ENCODE measurements at regions not wholly inside any gene's neighbourhood (a gene's known extent, or its start where the extent isn't known, plus 50 kb on each side); places are given as distances from the start of the nearest gene placed in this dataset.

- Histone ChIP-seq H3K27me3 (ENCODE audit: low read depth) (no peaks in the 10 kb centered on the region), H3K4me1 (no peaks in the 10 kb centered on the region), H3K9me3 (no peaks in the 10 kb centered on the region), H3K36me3 (replicated peaks) (no peaks in the 10 kb centered on the region), H3K4me3 (no peak overlapping the region)
- in situ Hi-C loops (cut with MboI; ENCODE audit: low sequenced_read_pairs) = no loop called here
- DNase-seq (ENCODE audit: low spot score in 2 of 2) = no peak
Observed at GRCh38 chrX:88378406-88378805, 368.6 kb upstream of the CPXCR1 start.

GRCh38 chrX:88397551-88397950 is 349.5 kb upstream of the CPXCR1 start:
- Histone ChIP-seq H3K9me3 (no peaks in the 10 kb centered on the region), H3K27me3 (ENCODE audit: low read depth) (no peaks in the 10 kb centered on the region), H3K4me3 (no peak overlapping the region), H3K4me1 (no peaks in the 10 kb centered on the region), H3K36me3 (replicated peaks) (no peaks in the 10 kb centered on the region)
- DNase-seq (ENCODE audit: low spot score in 2 of 2) = no peak
- in situ Hi-C loops (cut with MboI; ENCODE audit: low sequenced_read_pairs) = no loop called here

- Histone ChIP-seq H3K36me3 (replicated peaks) (no peaks in the 10 kb centered on the region), H3K4me1 (no peaks in the 10 kb centered on the region), H3K4me3 (no peak overlapping the region), H3K27me3 (ENCODE audit: low read depth) (no peaks in the 10 kb centered on the region), H3K9me3 (no peaks in the 10 kb centered on the region)
- in situ Hi-C loops (cut with MboI; ENCODE audit: low sequenced_read_pairs) = no loop called here
- no peak for DNase-seq (ENCODE audit: low spot score in 2 of 2)
Observed at GRCh38 chrX:88416002-88416401, 331.0 kb upstream of the CPXCR1 start.

GRCh38 chrX:88416965-88417364 is 330.1 kb upstream of the CPXCR1 start:
- Histone ChIP-seq H3K36me3 (replicated peaks) (no peaks in the 10 kb centered on the region), H3K4me3 (no peak overlapping the region), H3K27me3 (ENCODE audit: low read depth) (no peaks in the 10 kb centered on the region), H3K4me1 (no peaks in the 10 kb centered on the region), H3K9me3 (no peaks in the 10 kb centered on the region)
- in situ Hi-C loops (cut with MboI; ENCODE audit: low sequenced_read_pairs) = no loop called here
- DNase-seq (ENCODE audit: low spot score in 2 of 2) = no peak

GRCh38 chrX:88424071-88424470 is 323.0 kb upstream of the CPXCR1 start:
- in situ Hi-C loops (cut with MboI; ENCODE audit: low sequenced_read_pairs) = no loop called here

GRCh38 chrX:88424541-88424940 is 322.5 kb upstream of the CPXCR1 start:
- H3K36me3 ChIP-seq (replicated peaks) = no peaks in the 10 kb centered on the region
- no peak for DNase-seq (ENCODE audit: low spot score in 2 of 2)
- H3K4me3 ChIP-seq = no peak overlapping the region
- no peaks in the 10 kb centered on the region for H3K27me3 ChIP-seq (ENCODE audit: low read depth)
- no peaks in the 10 kb centered on the region for H3K4me1 ChIP-seq
- no peaks in the 10 kb centered on the region for H3K9me3 ChIP-seq
- in situ Hi-C loops (cut with MboI; ENCODE audit: low sequenced_read_pairs) = no loop called here

More at GRCh38 chrX:88424071-88424470, 323.0 kb upstream of the CPXCR1 start:
- Histone ChIP-seq H3K9me3 (no peaks in the 10 kb centered on the region), H3K4me3 (no peak overlapping the region), H3K27me3 (ENCODE audit: low read depth) (no peaks in the 10 kb centered on the region), H3K36me3 (replicated peaks) (no peaks in the 10 kb centered on the region), H3K4me1 (no peaks in the 10 kb centered on the region)
- DNase-seq (ENCODE audit: low spot score in 2 of 2) = no peak

GRCh38 chrX:88425739-88426138 is 321.3 kb upstream of the CPXCR1 start:
- H3K36me3 ChIP-seq (replicated peaks) = no peaks in the 10 kb centered on the region
- H3K4me3 ChIP-seq = no peak overlapping the region
- H3K27me3 ChIP-seq (ENCODE audit: low read depth) = no peaks in the 10 kb centered on the region
- in situ Hi-C loops (cut with MboI; ENCODE audit: low sequenced_read_pairs) = no loop called here
- no peaks in the 10 kb centered on the region for H3K9me3 ChIP-seq
- no peaks in the 10 kb centered on the region for H3K4me1 ChIP-seq
- DNase-seq (ENCODE audit: low spot score in 2 of 2) = no peak

- Histone ChIP-seq H3K4me1 (no peaks in the 10 kb centered on the region), H3K27me3 (ENCODE audit: low read depth) (no peaks in the 10 kb centered on the region)
- in situ Hi-C loops (cut with MboI; ENCODE audit: low sequenced_read_pairs) = no loop called here
Observed at GRCh38 chrX:88437563-88437962, 309.5 kb upstream of the CPXCR1 start.

GRCh38 chrX:88438209-88438608 is 308.8 kb upstream of the CPXCR1 start:
- no peaks in the 10 kb centered on the region for H3K36me3 ChIP-seq (replicated peaks)
- no peak for DNase-seq (ENCODE audit: low spot score in 2 of 2)
- no peaks in the 10 kb centered on the region for H3K27me3 ChIP-seq (ENCODE audit: low read depth)
- H3K4me3 ChIP-seq = no peak overlapping the region
- in situ Hi-C loops (cut with MboI; ENCODE audit: low sequenced_read_pairs) = no loop called here
- H3K9me3 ChIP-seq = no peaks in the 10 kb centered on the region
- H3K4me1 ChIP-seq = no peaks in the 10 kb centered on the region

More at GRCh38 chrX:88437563-88437962, 309.5 kb upstream of the CPXCR1 start:
- H3K4me3 ChIP-seq = no peak overlapping the region
- no peaks in the 10 kb centered on the region for H3K9me3 ChIP-seq
- no peaks in the 10 kb centered on the region for H3K36me3 ChIP-seq (replicated peaks)
- DNase-seq (ENCODE audit: low spot score in 2 of 2) = no peak

GRCh38 chrX:88439935-88440334 is 307.1 kb upstream of the CPXCR1 start:
- Histone ChIP-seq H3K4me1 (no peaks in the 10 kb centered on the region), H3K4me3 (no peak overlapping the region), H3K36me3 (replicated peaks) (no peaks in the 10 kb centered on the region), H3K27me3 (ENCODE audit: low read depth) (no peaks in the 10 kb centered on the region), H3K9me3 (no peaks in the 10 kb centered on the region)
- in situ Hi-C loops (cut with MboI; ENCODE audit: low sequenced_read_pairs) = no loop called here
- DNase-seq (ENCODE audit: low spot score in 2 of 2) = no peak

Data from HAP-1 (cell line).